Kidney (tissue), 13 donors: ENCODE measurements at regions not wholly inside any gene's neighbourhood (a gene's known extent, or its start where the extent isn't known, plus 50 kb on each side); places are given as distances from the start of the nearest gene placed in this dataset.

Experiments
- DNase-seq, 5 donors: peaks; one replicate each; pipeline ENCODE4 v3.0.0-alpha.2; 2013 to 2020
- FAIRE-seq: peaks from 2 replicates; lab custom pipeline; 2012; peaks lifted over from hg19 to GRCh38; lab: Jason Lieb, UNC
- H3K27ac ChIP-seq, 2 donors: one replicate each; pipeline ENCODE4 v1.7.0; 2013; ENCODE audit warnings: low read depth in 2 of 2, low read length in 2 of 2, inconsistent platforms in 1 of 2
- H3K27me3 ChIP-seq: one replicate; pipeline ENCODE4 v1.7.1; 2013; ENCODE audit warnings: low read length, inconsistent platforms; ENCODE audit not compliant: control insufficient read depth, insufficient read depth
- H3K36me3 ChIP-seq, 3 donors: one replicate each; pipeline versions ENCODE4 v1.7.0 to v1.7.1; 2013; ENCODE audit warnings: low read length in 3 of 3, control low read depth in 1 of 3, inconsistent platforms in 1 of 3; ENCODE audit not compliant: insufficient read depth in 3 of 3, control insufficient read depth in 2 of 3
- H3K4me1 ChIP-seq, 3 donors: one replicate each; pipeline versions ENCODE4 v1.7.0 to v1.7.1; 2013; ENCODE audit warnings: low read length in 3 of 3, inconsistent platforms in 1 of 3, low read depth in 1 of 3; ENCODE audit not compliant: control insufficient read depth in 2 of 3, insufficient read depth in 2 of 3
- H3K4me3 ChIP-seq, 3 donors: one replicate each; pipeline versions ENCODE4 v1.7.0 to v1.8.1; 2013; ENCODE audit warnings: low read length in 3 of 3, control low read depth in 1 of 3, inconsistent platforms in 1 of 3
- H3K9ac ChIP-seq, 3 donors: one replicate each; pipeline versions ENCODE4 v1.7.0 to v1.7.1; 2013; ENCODE audit warnings: low read length in 3 of 3, control low read depth in 1 of 3, inconsistent platforms in 1 of 3
- H3K9me3 ChIP-seq, 3 donors: one replicate each; pipeline versions ENCODE4 v1.7.0 to v1.7.1; 2013; ENCODE audit warnings: low read length in 3 of 3, control low read depth in 1 of 3, inconsistent platforms in 1 of 3; ENCODE audit not compliant: control insufficient read depth in 2 of 3, insufficient read depth in 1 of 3
- CTCF ChIP-seq: IDR thresholded peaks from 3 replicates; pipeline ENCODE4 v1.5.1; 2012; ENCODE audit warnings: mild to moderate bottlenecking, moderate library complexity, borderline replicate concordance; ENCODE audit not compliant: insufficient read depth; ENCODE audit errors: extremely low read depth
- intact Hi-C: fragments of 100-400 bp; cut with DNase I; formaldehyde crosslinking; loops from one replicate; pipeline ENCODE4 v1.11.1; 2022
- donor health status: control.
- donor health status: control.
- donor health status: control.
- donor health status: control.
- donor health status: control.
- donor health status: DM: yes; HTN: yes; CAD: no.
- donor health status: Normal renal cell carcinoma (clear cell type).

DNA sequence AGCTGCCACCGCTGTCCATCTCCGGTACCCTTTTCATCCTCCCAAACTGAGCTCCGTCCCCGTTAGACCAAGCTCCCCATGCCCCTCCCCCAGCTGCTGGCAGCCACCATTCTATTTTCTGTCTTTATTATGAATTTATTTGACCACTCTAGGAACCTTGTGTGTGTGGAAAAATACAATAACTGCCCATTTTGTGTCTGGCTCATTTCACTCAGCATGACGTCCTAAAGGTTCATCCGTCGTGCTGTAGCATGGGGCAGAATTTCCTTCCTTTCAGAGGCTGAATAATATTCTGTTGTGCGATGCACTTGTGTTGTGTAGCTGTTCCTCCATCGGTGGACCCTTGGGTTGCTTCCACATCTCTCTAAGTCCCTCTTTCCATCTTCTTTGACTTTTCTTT is 263.1 kb downstream of the SEC14L1 start:
- H3K9me3 ChIP-seq, result no peaks in the 10 kb centered on the region
- H3K4me1 ChIP-seq, result peaks cover 0 to 28% (median 26%) of the 10 kb centered on the region in 3 donors
- H3K27ac ChIP-seq, result no peak overlapping the region
- no peak overlapping the region for H3K4me3 ChIP-seq
- H3K36me3 ChIP-seq, result peaks cover 0 to 6% (median 3%) of the 10 kb centered on the region in 3 donors
- no peak for TF ChIP-seq CTCF
- no peak overlapping the region for H3K9ac ChIP-seq
- DNase-seq (no peak), FAIRE-seq (no peak)
- intact Hi-C loops, result no loop called here
- H3K27me3 ChIP-seq, result no peaks in the 10 kb centered on the region

GRCh38 chr17:77404812-77405581 is 264.2 kb downstream of the SEC14L1 start:
- no peak overlapping the region for H3K4me3 ChIP-seq
- DNase-seq, result no peak
- H3K9me3 ChIP-seq, result no peaks in the 10 kb centered on the region
- H3K27me3 ChIP-seq, result no peaks in the 10 kb centered on the region
- H3K4me1 ChIP-seq, result peaks cover 0 to 21% (median 16%) of the 10 kb centered on the region in 3 donors
- intact Hi-C loops, result no loop called here
- TF ChIP-seq CTCF, result no peak
- FAIRE-seq, result no peak
- peaks cover 0 to 6% (median 3%) of the 10 kb centered on the region in 3 donors for H3K36me3 ChIP-seq
- no peak overlapping the region for H3K9ac ChIP-seq
- peak overlapping the region; percentile 4 to 13 for H3K27ac ChIP-seq

GRCh38 chr17:77405867-77406732 is 265.3 kb downstream of the SEC14L1 start:
- TF ChIP-seq CTCF, result no peak
- H3K4me1 ChIP-seq, result peaks cover 0 to 15% (median 6%) of the 10 kb centered on the region in 3 donors
- intact Hi-C loops, result no loop called here
- peaks cover 0 to 6% (median 3%) of the 10 kb centered on the region in 3 donors for H3K36me3 ChIP-seq
- H3K4me3 ChIP-seq, result no peak overlapping the region
- no peaks in the 10 kb centered on the region for H3K27me3 ChIP-seq
- DNase-seq (no peak), FAIRE-seq (no peak)
- no peaks in the 10 kb centered on the region for H3K9me3 ChIP-seq
- H3K27ac ChIP-seq, result no peak overlapping the region
- H3K9ac ChIP-seq, result no peak overlapping the region
